ENCODE measurements at regions not wholly inside any gene's neighbourhood (a gene's known extent, or its start where the extent isn't known, plus 50 kb on each side); places are given as distances from the start of the nearest gene placed in this dataset.

DNA sequence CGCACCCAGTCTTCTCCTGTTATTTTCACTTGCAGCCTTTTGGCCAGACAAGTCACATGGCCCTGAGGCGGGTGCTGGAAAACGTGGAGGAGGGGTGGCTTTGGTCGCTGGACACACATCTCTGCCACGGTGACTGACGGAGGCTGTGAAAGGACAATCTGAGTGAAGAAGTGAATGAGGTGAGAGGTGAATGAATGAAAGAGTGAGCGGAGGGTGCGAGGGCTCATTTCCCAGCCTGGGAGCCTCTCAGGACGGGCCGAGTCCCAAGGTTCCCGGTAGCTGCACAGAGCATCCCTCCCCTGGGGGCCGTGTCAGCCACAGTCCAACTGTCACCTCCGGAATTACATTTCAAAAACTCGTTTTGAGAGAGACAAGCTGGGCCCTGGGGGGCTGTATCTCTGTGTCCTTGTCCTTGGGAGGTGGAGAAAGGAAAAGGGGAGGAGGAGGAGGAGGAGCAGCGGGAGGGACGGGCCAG, 89.6 kb downstream of the UBIAD1 start:
- TF ChIP-seq, protein P1, sequence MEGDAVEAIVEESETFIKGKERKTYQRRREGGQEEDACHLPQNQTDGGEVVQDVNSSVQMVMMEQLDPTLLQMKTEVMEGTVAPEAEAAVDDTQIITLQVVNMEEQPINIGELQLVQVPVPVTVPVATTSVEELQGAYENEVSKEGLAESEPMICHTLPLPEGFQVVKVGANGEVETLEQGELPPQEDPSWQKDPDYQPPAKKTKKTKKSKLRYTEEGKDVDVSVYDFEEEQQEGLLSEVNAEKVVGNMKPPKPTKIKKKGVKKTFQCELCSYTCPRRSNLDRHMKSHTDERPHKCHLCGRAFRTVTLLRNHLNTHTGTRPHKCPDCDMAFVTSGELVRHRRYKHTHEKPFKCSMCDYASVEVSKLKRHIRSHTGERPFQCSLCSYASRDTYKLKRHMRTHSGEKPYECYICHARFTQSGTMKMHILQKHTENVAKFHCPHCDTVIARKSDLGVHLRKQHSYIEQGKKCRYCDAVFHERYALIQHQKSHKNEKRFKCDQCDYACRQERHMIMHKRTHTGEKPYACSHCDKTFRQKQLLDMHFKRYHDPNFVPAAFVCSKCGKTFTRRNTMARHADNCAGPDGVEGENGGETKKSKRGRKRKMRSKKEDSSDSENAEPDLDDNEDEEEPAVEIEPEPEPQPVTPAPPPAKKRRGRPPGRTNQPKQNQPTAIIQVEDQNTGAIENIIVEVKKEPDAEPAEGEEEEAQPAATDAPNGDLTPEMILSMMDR (IDR thresholded peaks at IDR 0.05) = no peak
- TF ChIP-seq EP300 (IDR thresholded peaks at IDR 0.05; ENCODE audit: low read depth) (no peak), POLR2AphosphoS5 (IDR thresholded peaks at IDR 0.05) (no peak), POLR2A (IDR thresholded peaks at IDR 0.05) (no peak)

Measured in transverse colon (tissue), 4 donors.